ENCODE measurements at regions not wholly inside any gene's neighbourhood (a gene's known extent, or its start where the extent isn't known, plus 50 kb on each side); places are given as distances from the start of the nearest gene placed in this dataset.

GRCh38 chr12:105880824-105881388 lies 257.8 kb downstream of the NUAK1 start:
- no peak for TF ChIP-seq POLR2A (IDR thresholded peaks at IDR 0.05)
- TF ChIP-seq CTCF (IDR thresholded peaks at IDR 0.05), result no peak
- no peak for TF ChIP-seq POLR2AphosphoS5 (IDR thresholded peaks at IDR 0.05)
